ENCODE measurements at regions not wholly inside any gene's neighbourhood (a gene's known extent, or its start where the extent isn't known, plus 50 kb on each side); places are given as distances from the start of the nearest gene placed in this dataset.

GRCh38 chr1:217244971-217245370, 385.9 kb downstream of the GPATCH2 start:
- TF ChIP-seq FOSB (CRISPR knock-in tag; IDR thresholded peaks at IDR 0.05), result no peak
- no peak for TF ChIP-seq MAX (IDR thresholded peaks at IDR 0.05)
- TF ChIP-seq JUN (IDR thresholded peaks at IDR 0.05), result no peak
- no peak for TF ChIP-seq POLR2A (IDR thresholded peaks at IDR 0.05; ENCODE audit: low read length)

Measured in A549 (cell line).